HL-60 (cell line): ENCODE measurements at regions not wholly inside any gene's neighbourhood (a gene's known extent, or its start where the extent isn't known, plus 50 kb on each side); places are given as distances from the start of the nearest gene placed in this dataset.

Source experiments
- DNase-seq, 2 experiments: peaks; one replicate each; pipeline ENCODE4 v3.0.0-alpha.2; 2010 to 2020; ENCODE audit warnings: low read depth in 1 of 2, low spot score in 1 of 2
- H3K27ac ChIP-seq: fragments of 250-450 bp; sonication (Bioruptor Pico); replicated peaks from 2 replicates; pipeline ENCODE4 v1.5.1; 2020; ENCODE audit warnings: mild to moderate bottlenecking, moderate library complexity
- H3K27me3 ChIP-seq: fragments of 250-450 bp; sonication (Bioruptor Pico); 2 replicates; pipeline ENCODE4 v1.5.1; 2021; ENCODE audit warnings: mild to moderate bottlenecking, moderate library complexity; ENCODE audit not compliant: insufficient read depth, poor library complexity, severe bottlenecking
- H3K4me3 ChIP-seq: replicated peaks from 2 replicates; pipeline ENCODE4 v1.5.1; 2011; ENCODE audit warnings: mild to moderate bottlenecking, control low read depth, low read length; ENCODE audit not compliant: insufficient read depth
- CTCF ChIP-seq: IDR thresholded peaks from one replicate; pipeline ENCODE4 v1.5.1; 2011; ENCODE audit warnings: low read length, control low read depth, inconsistent platforms; ENCODE audit not compliant: insufficient read depth
- GABPA ChIP-seq: IDR thresholded peaks from 2 replicates; pipeline ENCODE4 v1.6.1; 2012; ENCODE audit warnings: low read depth
- POLR2AphosphoS5 ChIP-seq: IDR thresholded peaks from 2 replicates; pipeline ENCODE4 v1.6.1; 2012; ENCODE audit warnings: low read depth
- REST ChIP-seq: IDR thresholded peaks from 2 replicates; pipeline ENCODE4 v1.6.1; 2012; ENCODE audit warnings: low read depth; ENCODE audit not compliant: insufficient replicate concordance
- SPI1 ChIP-seq: IDR thresholded peaks from 2 replicates; pipeline ENCODE4 v1.6.1; 2012; ENCODE audit warnings: low read depth, mild to moderate bottlenecking, borderline replicate concordance

- H3K4me3 ChIP-seq: no peak overlapping the region
- H3K27ac ChIP-seq: no peak overlapping the region
- no peak for DNase-seq
- TF ChIP-seq GABPA (no peak), CTCF (no peak), SPI1 (no peak), POLR2AphosphoS5 (no peak), REST (no peak)
- no peaks in the 10 kb centered on the region for H3K27me3 ChIP-seq
Measured at GRCh38 chr9:30732060-30732459, 1652.4 kb upstream of the ACO1 start.

GRCh38 chr9:30744871-30745270 lies 1639.6 kb upstream of the ACO1 start:
- no peak overlapping the region for H3K4me3 ChIP-seq
- no peak overlapping the region for H3K27ac ChIP-seq
- TF ChIP-seq REST (no peak), GABPA (no peak), SPI1 (no peak), CTCF (no peak), POLR2AphosphoS5 (no peak)
- no peaks in the 10 kb centered on the region for H3K27me3 ChIP-seq
- DNase-seq: no peak

- Histone ChIP-seq H3K4me3 (no peak overlapping the region), H3K27me3 (no peaks in the 10 kb centered on the region), H3K27ac (no peak overlapping the region)
- DNase-seq: no peak
- TF ChIP-seq POLR2AphosphoS5: no peak
- no peak for TF ChIP-seq SPI1
- TF ChIP-seq CTCF: no peak
- no peak for TF ChIP-seq GABPA
- TF ChIP-seq REST: no peak
Measured at GRCh38 chr9:30746589-30746988, 1637.9 kb upstream of the ACO1 start.
